Cardiac muscle cell (in vitro differentiated cells and primary cell): ENCODE measurements at regions not wholly inside any gene's neighbourhood (a gene's known extent, or its start where the extent isn't known, plus 50 kb on each side); places are given as distances from the start of the nearest gene placed in this dataset.

Source experiments
- DNase-seq, 2 donors: peaks; one replicate each; pipeline versions ENCODE4 v3.0.0 to v3.0.0-alpha.2; 2010 to 2017; ENCODE audit warnings: low read depth in 1 of 2, low spot score in 1 of 2
- H3K27ac ChIP-seq: fragments of 200-600 bp; sonication (generic); 2 replicates; pipeline ENCODE4 v1.5.1; 2016
- H3K27me3 ChIP-seq: fragments of 200-600 bp; sonication (generic); 2 replicates; pipeline ENCODE4 v1.6.0; 2016; ENCODE audit warnings: control low read depth
- H3K36me3 ChIP-seq: fragments of 200-600 bp; sonication (generic); 2 replicates; pipeline ENCODE4 v1.5.1; 2016; ENCODE audit warnings: control low read depth
- H3K4me1 ChIP-seq: fragments of 200-600 bp; sonication (generic); 2 replicates; pipeline ENCODE4 v1.8.1; 2017; ENCODE audit warnings: low read depth, mild to moderate bottlenecking, mixed run types
- H3K4me3 ChIP-seq: fragments of 200-600 bp; sonication (generic); 2 replicates; pipeline ENCODE4 v1.5.1; 2016; ENCODE audit warnings: mild to moderate bottlenecking
- H3K9me3 ChIP-seq: fragments of 200-600 bp; sonication (generic); 2 replicates; pipeline ENCODE4 v1.5.1; 2017; ENCODE audit warnings: low read depth, mild to moderate bottlenecking, control low read depth
- CTCF ChIP-seq: IDR thresholded peaks from 2 replicates; pipeline ENCODE4 v1.5.1; 2012; ENCODE audit warnings: low read depth, mild to moderate bottlenecking, low read length

- H3K36me3 ChIP-seq: no peaks in the 10 kb centered on the region
- no peaks in the 10 kb centered on the region for H3K27me3 ChIP-seq
- TF ChIP-seq CTCF: no peak
- H3K4me1 ChIP-seq: no peaks in the 10 kb centered on the region
- no peaks in the 10 kb centered on the region for H3K9me3 ChIP-seq
- H3K4me3 ChIP-seq: no peak overlapping the region
- no peak overlapping the region for H3K27ac ChIP-seq
- DNase-seq: no peak
Observed at GRCh38 chr18:78402440-78402839, 577.2 kb upstream of the SALL3 start.

GRCh38 chr18:78402966-78403365 lies 576.7 kb upstream of the SALL3 start:
- Histone ChIP-seq H3K9me3 (no peaks in the 10 kb centered on the region), H3K27me3 (no peaks in the 10 kb centered on the region), H3K4me3 (no peak overlapping the region), H3K27ac (no peak overlapping the region), H3K4me1 (no peaks in the 10 kb centered on the region), H3K36me3 (no peaks in the 10 kb centered on the region)
- TF ChIP-seq CTCF: no peak
- DNase-seq: no peak

GRCh38 chr18:78403371-78403770 lies 576.2 kb upstream of the SALL3 start:
- no peak overlapping the region for H3K27ac ChIP-seq
- no peaks in the 10 kb centered on the region for H3K4me1 ChIP-seq
- no peak for TF ChIP-seq CTCF
- no peaks in the 10 kb centered on the region for H3K27me3 ChIP-seq
- no peaks in the 10 kb centered on the region for H3K36me3 ChIP-seq
- DNase-seq: no peak
- no peaks in the 10 kb centered on the region for H3K9me3 ChIP-seq
- no peak overlapping the region for H3K4me3 ChIP-seq

- TF ChIP-seq CTCF: no peak
- no peaks in the 10 kb centered on the region for H3K4me1 ChIP-seq
- no peaks in the 10 kb centered on the region for H3K36me3 ChIP-seq
- H3K9me3 ChIP-seq: no peaks in the 10 kb centered on the region
- no peak overlapping the region for H3K27ac ChIP-seq
- DNase-seq: no peak
- no peak overlapping the region for H3K4me3 ChIP-seq
- no peaks in the 10 kb centered on the region for H3K27me3 ChIP-seq
Observed at GRCh38 chr18:78405763-78406162, 573.9 kb upstream of the SALL3 start.

- H3K27ac ChIP-seq: no peak overlapping the region
Observed at GRCh38 chr18:78406743-78407465, 572.7 kb upstream of the SALL3 start.

More at GRCh38 chr18:78406743-78407465, 572.7 kb upstream of the SALL3 start:
- Histone ChIP-seq H3K36me3 (no peaks in the 10 kb centered on the region), H3K4me3 (no peak overlapping the region), H3K4me1 (no peaks in the 10 kb centered on the region), H3K27me3 (no peaks in the 10 kb centered on the region), H3K9me3 (no peaks in the 10 kb centered on the region)
- TF ChIP-seq CTCF: no peak
- no peak for DNase-seq
